OCI-LY1 (cell line): ENCODE measurements at regions not wholly inside any gene's neighbourhood (a gene's known extent, or its start where the extent isn't known, plus 50 kb on each side); places are given as distances from the start of the nearest gene placed in this dataset.

Source experiments
- EZH2 ChIP-seq: fragments of 200-600 bp; sonication (generic), shearing (Covaris generic); IDR thresholded peaks from 2 replicates; pipeline ENCODE4 v1.8.0; 2017; ENCODE audit warnings: borderline replicate concordance, mixed run types, mild to moderate bottlenecking, antibody characterized with exemption, low read length, moderate library complexity, mixed read lengths
- TF ChIP-seq, protein P1 (sequence below): fragments of 200-600 bp; sonication (generic), shearing (Covaris generic); IDR thresholded peaks from 2 replicates; pipeline ENCODE4 v1.5.1; 2017; ENCODE audit warnings: mild to moderate bottlenecking, antibody characterized with exemption, low read length, moderate library complexity, mixed read lengths

DNA sequence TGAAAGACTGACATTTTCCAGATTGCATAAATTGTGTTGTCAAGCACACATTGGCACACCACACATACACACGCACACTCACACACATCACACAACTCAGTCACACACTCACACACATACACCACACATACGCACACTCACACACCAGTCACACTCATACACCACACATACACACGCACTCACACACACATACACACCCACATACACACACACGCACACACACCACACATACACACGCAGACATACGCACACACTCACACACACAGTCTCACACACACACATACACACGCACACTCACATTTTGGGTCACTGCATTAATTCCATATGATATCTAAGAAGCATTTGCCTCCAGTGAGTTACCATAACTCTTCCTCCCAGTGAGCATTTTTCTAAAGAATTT is 578.3 kb upstream of the FRG1 start:
- TF ChIP-seq, protein P1, sequence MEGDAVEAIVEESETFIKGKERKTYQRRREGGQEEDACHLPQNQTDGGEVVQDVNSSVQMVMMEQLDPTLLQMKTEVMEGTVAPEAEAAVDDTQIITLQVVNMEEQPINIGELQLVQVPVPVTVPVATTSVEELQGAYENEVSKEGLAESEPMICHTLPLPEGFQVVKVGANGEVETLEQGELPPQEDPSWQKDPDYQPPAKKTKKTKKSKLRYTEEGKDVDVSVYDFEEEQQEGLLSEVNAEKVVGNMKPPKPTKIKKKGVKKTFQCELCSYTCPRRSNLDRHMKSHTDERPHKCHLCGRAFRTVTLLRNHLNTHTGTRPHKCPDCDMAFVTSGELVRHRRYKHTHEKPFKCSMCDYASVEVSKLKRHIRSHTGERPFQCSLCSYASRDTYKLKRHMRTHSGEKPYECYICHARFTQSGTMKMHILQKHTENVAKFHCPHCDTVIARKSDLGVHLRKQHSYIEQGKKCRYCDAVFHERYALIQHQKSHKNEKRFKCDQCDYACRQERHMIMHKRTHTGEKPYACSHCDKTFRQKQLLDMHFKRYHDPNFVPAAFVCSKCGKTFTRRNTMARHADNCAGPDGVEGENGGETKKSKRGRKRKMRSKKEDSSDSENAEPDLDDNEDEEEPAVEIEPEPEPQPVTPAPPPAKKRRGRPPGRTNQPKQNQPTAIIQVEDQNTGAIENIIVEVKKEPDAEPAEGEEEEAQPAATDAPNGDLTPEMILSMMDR: no peak
- TF ChIP-seq EZH2: no peak
